SK-N-SH (cell line): ENCODE measurements at regions not wholly inside any gene's neighbourhood (a gene's known extent, or its start where the extent isn't known, plus 50 kb on each side); places are given as distances from the start of the nearest gene placed in this dataset.

Experiments used
- CTCF ChIA-PET: fragments of 300-600, 350-600 bp; formaldehyde crosslinking; extraction: SDS; loops from one replicate; lab custom pipeline; 2021; lab: Yijun Ruan, JAX
- POLR2A ChIA-PET: fragments of 350-600 bp; sonication (Branson Sonifier 250); formaldehyde crosslinking; extraction: SDS; loops from one replicate; lab custom pipeline; 2020; ENCODE audit warnings: antibody characterized with exemption, inconsistent platforms; lab: Yijun Ruan, JAX
- DNase-seq: peaks from one replicate; pipeline ENCODE4 v3.0.0; 2012
- H2AFZ ChIP-seq: fragments of 200-600 bp; sonication (generic); 2 replicates; pipeline ENCODE4 v1.8.1; 2016; ENCODE audit warnings: antibody characterized with exemption, mild to moderate bottlenecking, low read depth
- H3F3A ChIP-seq: fragments of 200-600 bp; sonication (generic); replicated peaks from 2 replicates; pipeline ENCODE3; 2016; ENCODE audit warnings: antibody characterized with exemption, mild to moderate bottlenecking; ENCODE audit not compliant: insufficient read depth
- H3K27ac ChIP-seq, 2 experiments: fragments of 200-500 bp in 1 of 2; fragments of 200-600 bp in 1 of 2; sonication (Bioruptor generic) in 1 of 2; sonication (generic), shearing (Covaris generic) in 1 of 2; 2 replicates each; pipeline versions ENCODE4 v1.5.1 to v1.6.1; 2014 to 2016; ENCODE audit warnings: low read depth in 2 of 2, inconsistent platforms in 1 of 2, low read length in 1 of 2, mild to moderate bottlenecking in 1 of 2, mixed read lengths in 1 of 2
- H3K27me3 ChIP-seq: fragments of 200-600 bp; sonication (generic), shearing (Covaris generic); 2 replicates; pipeline ENCODE4 v1.6.1; 2016; ENCODE audit warnings: mixed run types; ENCODE audit not compliant: insufficient read depth
- H3K36me3 ChIP-seq, 2 experiments: fragments of 200-500 bp in 1 of 2; fragments of 200-600 bp in 1 of 2; sonication (Bioruptor generic) in 1 of 2; sonication (generic) in 1 of 2; replicated peaks in 1 of 2; 2 replicates each; pipeline versions ENCODE3 to v1.5.1; 2014 to 2016; ENCODE audit warnings: low read length in 1 of 2, mild to moderate bottlenecking in 1 of 2; ENCODE audit not compliant: insufficient read depth in 2 of 2, control insufficient read depth in 1 of 2
- H3K4me1 ChIP-seq, 2 experiments: fragments of 200-500 bp in 1 of 2; fragments of 200-600 bp in 1 of 2; sonication (Bioruptor generic) in 1 of 2; sonication (generic), shearing (Covaris generic) in 1 of 2; 2 replicates each; pipeline versions ENCODE4 v1.5.1 to v1.6.1; 2014 to 2016; ENCODE audit warnings: low read depth in 1 of 2, low read length in 1 of 2, mixed run types in 1 of 2; ENCODE audit not compliant: insufficient read depth in 2 of 2, control insufficient read depth in 1 of 2
- H3K4me2 ChIP-seq: fragments of 200-600 bp; sonication (generic), shearing (Covaris generic); 2 replicates; pipeline ENCODE4 v1.6.1; 2017; ENCODE audit warnings: mixed run types
- H3K4me3 ChIP-seq, 2 experiments: fragments of 200-500 bp in 1 of 2; fragments of 200-600 bp in 1 of 2; sonication (Bioruptor generic) in 1 of 2; sonication (generic), shearing (Covaris generic) in 1 of 2; 2 replicates each; pipeline versions ENCODE4 v1.5.1 to v1.8.1; 2014 to 2016; ENCODE audit warnings: low read depth in 2 of 2, inconsistent platforms in 1 of 2, low read length in 1 of 2, mild to moderate bottlenecking in 1 of 2, mixed read lengths in 1 of 2, moderate library complexity in 1 of 2
- H3K79me2 ChIP-seq: fragments of 200-600 bp; sonication (generic); 2 replicates; pipeline ENCODE4 v1.8.1; 2017; ENCODE audit warnings: mild to moderate bottlenecking; ENCODE audit not compliant: insufficient read depth
- H3K9ac ChIP-seq: fragments of 200-600 bp; sonication (generic); 2 replicates; pipeline ENCODE4 v1.6.1; 2017; ENCODE audit warnings: mixed run types
- H3K9me2 ChIP-seq: fragments of 200-600 bp; sonication (generic); 2 replicates; pipeline ENCODE4 v1.6.1; 2017; ENCODE audit warnings: mixed run types
- H3K9me3 ChIP-seq: fragments of 200-600 bp; sonication (generic); 2 replicates; pipeline ENCODE4 v1.6.1; 2017; ENCODE audit warnings: mixed run types, mild to moderate bottlenecking, moderate library complexity
- H4K20me1 ChIP-seq: fragments of 200-600 bp; sonication (generic); 2 replicates; pipeline ENCODE4 v1.6.1; 2017; ENCODE audit warnings: mild to moderate bottlenecking, mixed run types; ENCODE audit not compliant: insufficient read depth
- CHD2 ChIP-seq: fragments of 150-350 bp; IDR thresholded peaks from 2 replicates; pipeline ENCODE4 v1.6.1; 2018; ENCODE audit warnings: low read length; ENCODE audit not compliant: partially characterized antibody
- CTCF ChIP-seq: fragments of 200-600 bp; sonication (generic); IDR thresholded peaks from 2 replicates; pipeline ENCODE4 v1.6.1; 2017; ENCODE audit warnings: antibody characterized with exemption, mild to moderate bottlenecking, moderate library complexity
- FOSL2 ChIP-seq: IDR thresholded peaks from 2 replicates; pipeline ENCODE4 v1.4.0; 2012; ENCODE audit warnings: low read depth, mild to moderate bottlenecking, moderate library complexity, borderline replicate concordance
- FOXM1 ChIP-seq: IDR thresholded peaks from 2 replicates; pipeline ENCODE4 v1.4.0; 2012; ENCODE audit warnings: low read depth, mild to moderate bottlenecking
- GATA2 ChIP-seq: sonication (generic); formaldehyde crosslinking; IDR thresholded peaks from 2 replicates; pipeline ENCODE4 v1.5.0; 2020; ENCODE audit warnings: mild to moderate bottlenecking, missing genetic modification reagents
- IRF3 ChIP-seq: fragments of 150-350 bp; IDR thresholded peaks from 2 replicates; pipeline ENCODE4 v1.6.1; 2016; ENCODE audit warnings: mild to moderate bottlenecking, low read depth, low read length
- MAX ChIP-seq: IDR thresholded peaks from 2 replicates; pipeline ENCODE4 v1.4.0; 2012; ENCODE audit warnings: low read depth
- MEF2A ChIP-seq: IDR thresholded peaks from 2 replicates; pipeline ENCODE4 v1.4.0; 2012; ENCODE audit warnings: low read depth, borderline replicate concordance
- MXI1 ChIP-seq: IDR thresholded peaks from 2 replicates; pipeline ENCODE4 v1.6.1; 2012; ENCODE audit warnings: mild to moderate bottlenecking, low read depth, low read length, improper control_type of control experiment
- NFIC ChIP-seq: IDR thresholded peaks from 2 replicates; pipeline ENCODE4 v1.4.0; 2012; ENCODE audit warnings: borderline replicate concordance
- PBX3 ChIP-seq: IDR thresholded peaks from 2 replicates; pipeline ENCODE4; 2012
- RFX5 ChIP-seq: IDR thresholded peaks from 2 replicates; pipeline ENCODE4 v1.6.1; 2012; ENCODE audit warnings: mild to moderate bottlenecking, improper control_type of control experiment, low read length
- SIN3A ChIP-seq: IDR thresholded peaks from 2 replicates; pipeline ENCODE4 v1.6.1; 2012; ENCODE audit warnings: low read depth, mild to moderate bottlenecking, low read length, moderate library complexity, borderline replicate concordance
- USF1 ChIP-seq: IDR thresholded peaks from 2 replicates; pipeline ENCODE4 v1.4.0; 2012; ENCODE audit warnings: low read depth, borderline replicate concordance
- USF2 ChIP-seq: fragments of 150-350 bp; IDR thresholded peaks from 2 replicates; pipeline ENCODE4 v1.6.1; 2017; ENCODE audit warnings: antibody characterized with exemption, low read length, low read depth, borderline replicate concordance
- ZBTB33 ChIP-seq: IDR thresholded peaks from 2 replicates; pipeline ENCODE4 v1.4.0; 2012; ENCODE audit warnings: low read depth, borderline replicate concordance
- WGBS: methylation state at CpG from one replicate; pipeline ENCODE4 v1.1.6; 2017; ENCODE audit warnings: low lambda C conversion rate; 5-methylcytosine and 5-hydroxymethylcytosine counted together

GRCh38 chr3:189502256-189502655, 128.9 kb upstream of the TP63 start:
- Histone ChIP-seq H3K4me1 (no peaks in the 10 kb centered on the region; a peak in 1 of 4 replicates), H3K4me3 (no peak overlapping the region), H3K27me3 (no peaks in the 10 kb centered on the region), H4K20me1 (no peaks in the 10 kb centered on the region), H3K4me2 (no peak overlapping the region), H3K9me3 (no peaks in the 10 kb centered on the region), H3K79me2 (no peaks in the 10 kb centered on the region), H3F3A (no peaks in the 10 kb centered on the region), H3K27ac (no peak overlapping the region), H3K9ac (no peak overlapping the region), H3K36me3 (no peaks in the 10 kb centered on the region), H2AFZ (no peak overlapping the region), H3K9me2 (no peaks in the 10 kb centered on the region)
- ChIA-PET CTCF (no interaction called here), POLR2A (no interaction called here)
- no peak for TF ChIP-seq USF2
- TF ChIP-seq GATA2 (CRISPR knock-in tag), result no peak
- TF ChIP-seq MAX, result no peak
- TF ChIP-seq FOXM1, result no peak
- TF ChIP-seq CHD2, result no peak
- TF ChIP-seq IRF3, result no peak
- TF ChIP-seq USF1, result no peak
- TF ChIP-seq CTCF, result no peak
- TF ChIP-seq ZBTB33, result no peak
- no peak for TF ChIP-seq NFIC
- no peak for TF ChIP-seq RFX5
- no peak for TF ChIP-seq PBX3
- no peak for TF ChIP-seq FOSL2
- TF ChIP-seq MEF2A, result no peak
- no peak for TF ChIP-seq SIN3A
- no peak for TF ChIP-seq MXI1
- DNase-seq, result no peak
- WGBS, result 2% methylated on average over 4 of the region's 4 CpGs
